GM12891 (cell line): ENCODE measurements at regions not wholly inside any gene's neighbourhood (a gene's known extent, or its start where the extent isn't known, plus 50 kb on each side); places are given as distances from the start of the nearest gene placed in this dataset.

Experiments used
- DNase-seq: peaks from one replicate; pipeline ENCODE4 v3.0.0; 2011; ENCODE audit warnings: low spot score; ENCODE audit not compliant: insufficient read length
- FAIRE-seq: peaks from 2 replicates; lab custom pipeline; 2011; peaks lifted over from hg19 to GRCh38; lab: Jason Lieb, UNC
- PAX5 ChIP-seq: IDR thresholded peaks from 2 replicates; pipeline ENCODE4 v1.6.1; 2011; ENCODE audit warnings: low read length, moderate library complexity, mild to moderate bottlenecking; ENCODE audit not compliant: insufficient read depth, severe bottlenecking
- POLR2A ChIP-seq: IDR thresholded peaks from 2 replicates; pipeline ENCODE4 v1.6.1; 2011; ENCODE audit warnings: low read depth, low read length, control low read depth
- POLR2AphosphoS5 ChIP-seq: IDR thresholded peaks from 2 replicates; pipeline ENCODE4 v1.6.1; 2011; ENCODE audit warnings: low read depth, low read length, control low read depth
- POU2F2 ChIP-seq: IDR thresholded peaks from 2 replicates; pipeline ENCODE4 v1.6.1; 2011; ENCODE audit warnings: low read depth, mild to moderate bottlenecking, control low read depth, low read length, moderate library complexity
- SPI1 ChIP-seq: IDR thresholded peaks from 2 replicates; pipeline ENCODE4 v1.6.1; 2011; ENCODE audit warnings: low read depth, low read length, control low read depth
- TAF1 ChIP-seq: IDR thresholded peaks from 2 replicates; pipeline ENCODE4 v1.6.1; 2011; ENCODE audit warnings: low read depth, low read length, control low read depth

DNA sequence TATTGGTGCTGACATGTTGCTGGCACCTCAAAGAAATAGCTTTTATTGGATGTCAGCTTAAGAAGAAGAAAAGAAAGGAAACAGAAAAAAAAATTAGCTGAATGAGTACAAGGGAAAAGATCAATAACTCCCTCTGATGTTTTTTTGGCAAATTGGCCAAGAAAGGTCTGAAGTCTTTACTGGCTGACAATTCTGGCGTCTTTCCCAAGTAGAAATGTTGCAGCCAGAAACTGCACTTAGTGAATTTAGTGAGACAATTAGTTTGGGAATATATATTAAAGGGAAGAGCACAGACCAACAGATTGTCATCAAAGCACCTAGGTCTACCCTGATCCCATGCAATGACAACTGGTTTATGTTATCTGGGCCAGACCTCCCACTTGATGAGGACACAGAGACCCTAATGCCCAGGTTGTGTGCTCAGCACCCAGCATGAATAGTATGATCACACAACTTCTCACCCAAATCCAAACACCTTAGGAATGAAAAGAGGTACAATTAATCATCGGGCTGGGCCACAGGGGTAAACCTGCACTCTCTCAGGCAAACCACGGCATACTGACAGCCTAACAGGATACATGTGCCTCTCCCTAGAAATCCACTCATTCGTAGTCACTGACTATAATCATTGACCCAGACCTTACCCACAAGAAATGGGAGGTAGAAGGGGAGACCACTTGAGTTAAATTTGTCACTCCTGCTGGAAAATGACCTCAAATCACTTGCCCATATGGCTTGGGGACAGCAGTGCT, 612.3 kb upstream of the ARID1B start:
- FAIRE-seq (no peak), DNase-seq (no peak)
- TF ChIP-seq POLR2AphosphoS5 (no peak), POU2F2 (no peak), TAF1 (no peak), SPI1 (no peak), PAX5 (no peak), POLR2A (no peak)

DNA sequence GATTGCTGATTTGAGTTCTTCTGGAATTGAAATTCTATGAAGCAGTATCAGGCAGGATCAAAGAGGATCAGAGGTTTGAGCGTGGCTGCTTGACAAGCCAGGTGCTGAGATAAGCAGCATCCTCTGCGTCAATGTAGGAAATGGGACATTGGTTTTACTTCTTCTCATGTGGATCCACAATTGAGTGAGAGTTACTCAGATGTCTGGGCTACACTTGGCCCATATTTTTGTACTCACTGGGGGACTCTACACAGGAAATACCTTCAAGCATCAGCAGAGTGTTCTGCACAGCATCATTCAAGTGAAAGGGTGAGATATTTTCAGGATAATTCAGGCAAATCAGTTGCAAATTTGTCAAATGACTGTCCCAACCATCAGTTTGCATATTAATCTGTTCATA, 613.9 kb upstream of the ARID1B start:
- FAIRE-seq (no peak), DNase-seq (no peak)
- no peak for TF ChIP-seq POU2F2
- TF ChIP-seq SPI1 = no peak
- no peak for TF ChIP-seq PAX5
- no peak for TF ChIP-seq POLR2A
- no peak for TF ChIP-seq POLR2AphosphoS5
- no peak for TF ChIP-seq TAF1

- FAIRE-seq = no peak
- TF ChIP-seq TAF1 = no peak
Observed at GRCh38 chr6:156161471-156161870, 615.7 kb upstream of the ARID1B start.

GRCh38 chr6:156160795-156161165, 616.4 kb upstream of the ARID1B start:
- DNase-seq = no peak
- TF ChIP-seq TAF1 (no peak), SPI1 (no peak), POLR2AphosphoS5 (no peak)
- FAIRE-seq = no peak

More at GRCh38 chr6:156161471-156161870, 615.7 kb upstream of the ARID1B start:
- no peak for DNase-seq

DNA sequence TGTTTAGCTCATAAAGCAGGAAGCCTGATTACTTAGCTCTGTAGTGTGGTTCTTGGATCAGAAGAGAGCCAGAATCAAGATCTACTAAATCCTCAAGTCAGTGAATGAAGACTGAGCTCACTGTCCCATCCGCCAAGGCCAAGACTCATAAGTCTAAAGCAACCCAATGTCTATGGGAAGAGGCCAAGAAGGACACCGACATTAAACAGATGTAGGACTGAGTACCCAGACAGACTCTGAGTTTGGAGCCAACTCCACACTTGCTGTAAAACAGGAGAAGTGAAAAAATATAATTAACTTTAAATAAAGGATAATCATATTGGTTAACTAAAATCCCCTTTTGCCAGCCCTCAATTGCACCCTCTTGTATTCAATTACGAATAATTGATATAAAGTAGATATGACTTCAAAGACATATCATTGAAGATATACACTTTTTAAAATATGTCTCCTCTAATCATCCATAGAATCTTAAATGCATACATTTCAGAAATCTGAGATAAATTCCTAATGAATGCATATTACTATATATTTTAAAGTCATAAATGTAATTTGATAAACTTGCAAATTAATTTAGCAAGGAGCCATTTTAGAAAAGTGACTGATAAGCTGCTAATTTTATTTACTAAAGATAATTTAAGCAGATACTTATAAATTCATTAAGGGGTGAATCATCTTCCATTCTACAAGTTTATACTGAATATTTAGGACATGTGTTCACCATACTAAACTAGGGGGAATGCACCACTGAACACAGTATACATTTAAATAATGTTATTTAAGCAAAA, 617.0 kb upstream of the ARID1B start:
- FAIRE-seq = no peak
- TF ChIP-seq PAX5 (no peak), POLR2AphosphoS5 (no peak), POU2F2 (no peak), SPI1 (no peak), TAF1 (no peak), POLR2A (no peak)

GRCh38 chr6:156154896-156155295, 622.3 kb upstream of the ARID1B start:
- DNase-seq = no peak
- no peak for FAIRE-seq
- TF ChIP-seq TAF1 (no peak), POU2F2 (no peak), PAX5 (no peak), POLR2AphosphoS5 (no peak), SPI1 (no peak), POLR2A (no peak)

More for the DNA sequence above, 617.0 kb upstream of the ARID1B start:
- no peak for DNase-seq

GRCh38 chr6:156150391-156150790, 626.8 kb upstream of the ARID1B start:
- no peak for DNase-seq
- no peak for FAIRE-seq

DNA sequence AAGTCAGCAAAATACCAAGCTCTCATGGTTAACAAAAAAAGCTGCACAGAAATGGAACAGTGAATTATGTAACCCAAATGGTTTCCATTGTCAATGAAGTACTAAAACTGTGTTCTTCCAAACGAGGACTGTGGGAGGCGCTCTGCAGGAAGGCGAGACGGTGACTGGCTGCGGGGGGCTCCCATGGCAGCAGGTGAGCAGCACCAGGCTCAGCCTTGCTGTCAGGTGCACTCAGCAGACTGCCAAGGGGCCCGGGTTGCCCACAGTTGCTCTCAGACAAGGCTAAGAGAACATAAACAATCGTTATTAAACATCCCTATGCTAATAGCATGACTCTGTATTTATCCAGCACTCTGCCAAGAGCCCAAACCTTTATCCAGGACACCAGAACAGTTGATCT, 630.3 kb upstream of the ARID1B start:
- no peak for FAIRE-seq
- no peak for DNase-seq
- no peak for TF ChIP-seq PAX5
- no peak for TF ChIP-seq TAF1
- no peak for TF ChIP-seq SPI1
- no peak for TF ChIP-seq POU2F2
- no peak for TF ChIP-seq POLR2AphosphoS5
- no peak for TF ChIP-seq POLR2A

More at GRCh38 chr6:156150391-156150790, 626.8 kb upstream of the ARID1B start:
- no peak for TF ChIP-seq POU2F2
- no peak for TF ChIP-seq TAF1
- no peak for TF ChIP-seq POLR2AphosphoS5
- TF ChIP-seq SPI1 = no peak
- no peak for TF ChIP-seq PAX5
- TF ChIP-seq POLR2A = no peak

GRCh38 chr6:156131221-156131903, 645.8 kb upstream of the ARID1B start:
- no peak for TF ChIP-seq POLR2AphosphoS5
- TF ChIP-seq SPI1 = peak; percentile 79
- DNase-seq = no peak
- FAIRE-seq = no peak
